C4-2B (cell line): ENCODE measurements at regions not wholly inside any gene's neighbourhood (a gene's known extent, or its start where the extent isn't known, plus 50 kb on each side); places are given as distances from the start of the nearest gene placed in this dataset.

Experiments used
- CTCF ChIP-seq: fragments of 450-650 bp; conservative IDR thresholded peaks from 2 replicates; pipeline ENCODE4 v1.5.1; 2017; ENCODE audit warnings: mild to moderate bottlenecking
- ZFX ChIP-seq: fragments of 450-650 bp; IDR thresholded peaks from 2 replicates; pipeline ENCODE4 v1.6.1; 2017

- TF ChIP-seq CTCF (no peak), ZFX (no peak)
Observed at GRCh38 chr7:17055596-17055995, 173.8 kb upstream of the AGR3 start.
